ENCODE measurements at regions not wholly inside any gene's neighbourhood (a gene's known extent, or its start where the extent isn't known, plus 50 kb on each side); places are given as distances from the start of the nearest gene placed in this dataset.

GRCh38 chr4:166585491-166585890 is 648.8 kb downstream of the SPOCK3 start:
- TF ChIP-seq CTCF (IDR thresholded peaks at IDR 0.05) = no peak
- TF ChIP-seq EZH2 (IDR thresholded peaks at IDR 0.05) = no peak
- TF ChIP-seq EZH2phosphoT487 (IDR thresholded peaks at IDR 0.05) = no peak
